Hepatocyte (in vitro differentiated cells): ENCODE measurements at regions not wholly inside any gene's neighbourhood (a gene's known extent, or its start where the extent isn't known, plus 50 kb on each side); places are given as distances from the start of the nearest gene placed in this dataset.

ENCODE experiments used
- DNase-seq: peaks from one replicate; pipeline ENCODE4 v3.0.0-alpha.2; 2016; ENCODE audit warnings: low spot score
- H2AFZ ChIP-seq: fragments of 200-600 bp; sonication (generic); 2 replicates; pipeline ENCODE4 v1.6.0; 2016; ENCODE audit warnings: antibody characterized with exemption, mild to moderate bottlenecking
- H3K27ac ChIP-seq: fragments of 200-600 bp; sonication (generic); 2 replicates; pipeline ENCODE4 v1.5.1; 2016; ENCODE audit warnings: mild to moderate bottlenecking
- H3K27me3 ChIP-seq: fragments of 200-600 bp; sonication (generic); 2 replicates; pipeline ENCODE4 v1.6.1; 2016
- H3K36me3 ChIP-seq: fragments of 200-600 bp; sonication (generic); replicated peaks from 2 replicates; pipeline ENCODE4 v1.5.1; 2016; ENCODE audit warnings: low read depth; ENCODE audit not compliant: insufficient read depth
- H3K4me1 ChIP-seq: fragments of 200-600 bp; sonication (generic); 2 replicates; pipeline ENCODE4 v1.5.1; 2016; ENCODE audit warnings: mild to moderate bottlenecking, moderate library complexity; ENCODE audit not compliant: insufficient read depth
- H3K4me2 ChIP-seq: fragments of 200-600 bp; sonication (generic); 2 replicates; pipeline ENCODE4 v1.6.0; 2016
- H3K4me3 ChIP-seq: fragments of 200-600 bp; sonication (generic); 2 replicates; pipeline ENCODE4 v1.5.1; 2016; ENCODE audit warnings: mild to moderate bottlenecking
- H3K79me2 ChIP-seq: fragments of 200-600 bp; sonication (generic); 2 replicates; pipeline ENCODE4 v1.6.0; 2017; ENCODE audit warnings: mild to moderate bottlenecking
- H3K9me2 ChIP-seq: fragments of 200-600 bp; sonication (generic); replicated peaks from 2 replicates; pipeline ENCODE4 v1.6.0; 2017; ENCODE audit warnings: mild to moderate bottlenecking; ENCODE audit not compliant: insufficient read depth
- H3K9me3 ChIP-seq: fragments of 200-600 bp; sonication (generic); 2 replicates; pipeline ENCODE4 v1.5.1; 2016; ENCODE audit warnings: low read depth, mild to moderate bottlenecking
- H4K20me1 ChIP-seq: fragments of 200-600 bp; sonication (generic); 2 replicates; pipeline ENCODE4 v1.6.0; 2016; ENCODE audit warnings: mild to moderate bottlenecking; ENCODE audit not compliant: insufficient read depth, poor library complexity, severe bottlenecking
- CTCF ChIP-seq: fragments of 200-600 bp; sonication (generic); IDR thresholded peaks from 2 replicates; pipeline ENCODE4 v1.5.1; 2016; ENCODE audit warnings: antibody characterized with exemption, mild to moderate bottlenecking; ENCODE audit not compliant: poor library complexity
- EZH2 ChIP-seq: fragments of 200-600 bp; sonication (generic); IDR thresholded peaks from 2 replicates; pipeline ENCODE4 v1.6.1; 2016; ENCODE audit warnings: antibody characterized with exemption, mild to moderate bottlenecking, borderline replicate concordance
- EZH2phosphoT487 ChIP-seq: fragments of 200-600 bp; sonication (generic); IDR thresholded peaks from one replicate; pipeline ENCODE4 v1.6.1; 2018; ENCODE audit warnings: antibody characterized with exemption, mild to moderate bottlenecking, low read depth, moderate library complexity; ENCODE audit not compliant: unreplicated experiment, severe bottlenecking
- WGBS: methylation state at CpG from one replicate; pipeline ENCODE4 v1.1.6; 2016; ENCODE audit warnings: low lambda C conversion rate; ENCODE audit errors: missing lambda C conversion rate; 5-methylcytosine and 5-hydroxymethylcytosine counted together

DNA sequence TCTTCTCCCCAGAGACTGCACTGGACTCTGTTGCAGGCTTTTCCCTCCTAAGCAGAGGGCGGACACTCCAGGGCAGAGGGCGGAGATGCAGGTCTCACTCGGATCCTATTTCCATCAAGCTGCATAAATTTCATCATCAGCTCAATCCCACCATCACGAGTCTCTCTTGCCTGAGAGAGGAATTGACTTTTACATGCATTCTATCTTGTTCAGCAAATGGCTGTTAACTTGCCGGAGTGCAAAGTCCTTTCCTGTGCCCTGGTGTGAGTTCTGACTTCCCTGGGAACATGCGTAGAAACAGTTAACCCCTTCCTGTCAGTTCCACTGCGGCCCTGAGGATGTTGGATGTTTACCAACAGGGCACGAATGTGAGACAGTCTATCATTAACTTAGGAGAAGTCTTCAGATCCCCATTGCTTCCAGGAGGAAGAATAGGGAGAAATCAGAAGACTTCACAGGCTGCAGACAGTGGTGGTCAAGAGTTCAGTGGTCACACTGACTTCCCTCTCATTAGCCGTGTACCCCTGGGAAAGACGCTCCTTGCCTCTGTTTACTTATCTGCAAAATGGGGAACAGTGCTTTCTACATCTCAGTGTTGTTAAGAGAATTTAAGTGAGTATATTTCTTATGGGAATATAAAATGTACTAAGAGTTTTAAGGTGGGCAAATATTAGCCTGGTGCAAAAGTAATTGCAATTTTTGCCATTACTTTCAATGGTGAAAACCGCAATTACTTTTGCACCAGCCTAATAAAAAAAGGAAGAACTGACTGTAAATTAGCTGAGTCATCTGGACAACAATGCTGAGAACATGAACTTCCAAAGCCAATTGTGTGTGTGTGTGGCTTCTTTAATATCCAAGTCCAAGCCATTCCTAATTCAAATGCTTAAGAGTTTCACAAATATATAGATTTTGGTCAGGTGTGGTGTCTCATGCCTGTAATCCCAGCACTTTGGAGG, 248.0 kb downstream of the DRD1 start:
- H3K9me3 ChIP-seq: no peaks in the 10 kb centered on the region
- no peaks in the 10 kb centered on the region for H3K36me3 ChIP-seq
- no peaks in the 10 kb centered on the region for H3K9me2 ChIP-seq
- no peak for TF ChIP-seq EZH2
- TF ChIP-seq EZH2phosphoT487: no peak
- no peak for TF ChIP-seq CTCF
- no peaks in the 10 kb centered on the region for H3K79me2 ChIP-seq
- peaks cover 4% of the 10 kb centered on the region for H3K4me1 ChIP-seq
- H3K4me2 ChIP-seq: peak overlapping the region; percentile 53
- H3K27me3 ChIP-seq: no peaks in the 10 kb centered on the region
- peak; percentile 80 for DNase-seq
- no peaks in the 10 kb centered on the region for H4K20me1 ChIP-seq
- H3K27ac ChIP-seq: peak overlapping the region; percentile 62
- no peak overlapping the region for H3K4me3 ChIP-seq
- peak overlapping the region; percentile 23 for H2AFZ ChIP-seq
- WGBS: 27% methylated on average over 11 of the region's 11 CpGs

DNA sequence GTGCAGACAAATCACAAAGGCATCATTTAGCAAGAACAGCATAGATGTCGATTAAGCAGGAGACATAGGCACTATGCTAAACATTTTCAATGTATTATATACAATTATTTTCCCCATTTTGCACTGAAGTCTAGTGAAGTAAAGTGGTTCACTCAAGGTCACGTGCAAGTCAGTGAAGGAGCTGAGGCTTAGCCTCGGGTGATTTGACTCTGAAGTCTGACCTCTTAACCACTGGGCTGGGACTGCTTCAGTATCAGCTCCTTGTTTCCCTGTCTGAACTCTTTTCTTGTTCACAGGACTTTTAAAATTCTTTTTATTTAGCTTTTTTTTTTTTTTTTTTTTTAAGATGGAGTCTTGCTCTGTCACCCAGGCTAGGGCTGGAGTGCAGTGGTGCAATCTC, 262.7 kb downstream of the DRD1 start:
- H3K79me2 ChIP-seq: no peaks in the 10 kb centered on the region
- H4K20me1 ChIP-seq: no peaks in the 10 kb centered on the region
- no peaks in the 10 kb centered on the region for H3K27me3 ChIP-seq
- H3K27ac ChIP-seq: no peak overlapping the region
- 90% methylated on average over 3 of the region's 3 CpGs for WGBS
- no peaks in the 10 kb centered on the region for H3K4me1 ChIP-seq
- no peaks in the 10 kb centered on the region for H3K36me3 ChIP-seq
- no peaks in the 10 kb centered on the region for H3K9me3 ChIP-seq
- no peak for TF ChIP-seq EZH2phosphoT487
- no peak for TF ChIP-seq CTCF
- TF ChIP-seq EZH2: no peak
- H3K4me3 ChIP-seq: no peak overlapping the region
- H3K9me2 ChIP-seq: no peaks in the 10 kb centered on the region
- no peak overlapping the region for H3K4me2 ChIP-seq
- H2AFZ ChIP-seq: no peak overlapping the region
- DNase-seq: no peak

DNA sequence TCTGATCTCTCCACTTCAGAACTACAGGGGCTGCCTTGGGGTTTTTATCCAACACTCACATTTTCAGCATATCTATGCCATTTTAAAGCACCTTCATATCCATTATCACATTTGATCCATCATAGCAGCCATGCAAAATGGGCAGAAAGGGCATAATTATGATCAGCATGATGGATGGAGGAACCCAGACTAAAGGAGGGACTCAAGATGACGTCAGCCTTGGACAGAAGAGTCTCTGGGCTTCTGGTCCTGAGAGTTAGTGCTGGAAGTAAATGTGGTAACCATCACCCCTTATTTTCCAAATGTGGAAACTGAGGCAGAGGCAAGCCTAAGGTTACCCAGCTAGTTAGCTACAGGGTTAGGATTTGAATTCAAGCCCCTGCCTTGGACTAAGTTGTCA, 273.1 kb downstream of the DRD1 start:
- Histone ChIP-seq H3K27ac (no peak overlapping the region), H3K9me2 (no peaks in the 10 kb centered on the region), H2AFZ (no peak overlapping the region), H3K4me2 (no peak overlapping the region), H4K20me1 (no peaks in the 10 kb centered on the region), H3K9me3 (no peaks in the 10 kb centered on the region), H3K4me3 (no peak overlapping the region), H3K79me2 (no peaks in the 10 kb centered on the region), H3K27me3 (no peaks in the 10 kb centered on the region), H3K4me1 (no peaks in the 10 kb centered on the region), H3K36me3 (no peaks in the 10 kb centered on the region)
- DNase-seq: no peak
- 94% methylated on average over 1 of the region's 1 CpG for WGBS
- TF ChIP-seq EZH2 (no peak), CTCF (no peak), EZH2phosphoT487 (no peak)
